H9 (cell line): ENCODE measurements at regions not wholly inside any gene's neighbourhood (a gene's known extent, or its start where the extent isn't known, plus 50 kb on each side); places are given as distances from the start of the nearest gene placed in this dataset.

Source experiments
- DNase-seq: peaks from one replicate; pipeline ENCODE4 v3.0.0-alpha.2; 2017
- H2AFZ ChIP-seq: one replicate; pipeline ENCODE4 v1.6.1; 2013; ENCODE audit warnings: mild to moderate bottlenecking, low read length, control low read depth, moderate library complexity
- H2AK5ac ChIP-seq: 2 replicates; pipeline ENCODE4 v1.6.1; 2013; ENCODE audit warnings: low read length, control low read depth, mixed read lengths; ENCODE audit not compliant: insufficient read length
- H2BK120ac ChIP-seq: one replicate; pipeline ENCODE4 v1.6.1; 2013; ENCODE audit warnings: low read depth, mild to moderate bottlenecking, low read length, control low read depth, inconsistent platforms; ENCODE audit not compliant: poor library complexity, severe bottlenecking
- H2BK12ac ChIP-seq: 2 replicates; pipeline ENCODE4 v1.6.1; 2013; ENCODE audit warnings: low read length, control low read depth, mixed read lengths, low read depth; ENCODE audit not compliant: insufficient read length
- H2BK15ac ChIP-seq: 2 replicates; pipeline ENCODE4 v1.6.1; 2013; ENCODE audit warnings: low read depth, low read length, control low read depth
- H2BK20ac ChIP-seq: one replicate; pipeline ENCODE4 v1.6.1; 2013; ENCODE audit warnings: low read depth, mild to moderate bottlenecking, low read length, control low read depth, inconsistent platforms; ENCODE audit not compliant: poor library complexity, severe bottlenecking
- H2BK5ac ChIP-seq: 2 replicates; pipeline ENCODE4 v1.6.1; 2013; ENCODE audit warnings: low read length, control low read depth, mixed read lengths; ENCODE audit not compliant: insufficient read length
- H3K14ac ChIP-seq: 2 replicates; pipeline ENCODE4 v1.6.1; 2013; ENCODE audit warnings: low read length, control low read depth; ENCODE audit not compliant: insufficient read depth
- H3K18ac ChIP-seq: 2 replicates; pipeline ENCODE4 v1.6.1; 2013; ENCODE audit warnings: low read depth, mild to moderate bottlenecking, mixed read lengths, low read length, control low read depth; ENCODE audit not compliant: insufficient read length
- H3K23ac ChIP-seq: 2 replicates; pipeline ENCODE4 v1.6.1; 2013; ENCODE audit warnings: low read length, control low read depth, mixed read lengths, low read depth; ENCODE audit not compliant: insufficient read length
- H3K23me2 ChIP-seq: 2 replicates; pipeline ENCODE4 v1.6.1; 2013; ENCODE audit warnings: low read depth, mild to moderate bottlenecking, mixed read lengths, low read length, control low read depth; ENCODE audit not compliant: insufficient read length, poor library complexity, severe bottlenecking
- H3K27ac ChIP-seq: 2 replicates; pipeline ENCODE4 v1.5.1; 2013; ENCODE audit warnings: low read length, control low read depth, mixed read lengths, low read depth; ENCODE audit not compliant: insufficient read length
- H3K27me3 ChIP-seq: 2 replicates; pipeline ENCODE4 v1.6.1; 2013; ENCODE audit warnings: low read length, control low read depth, inconsistent platforms; ENCODE audit not compliant: insufficient read depth
- H3K4ac ChIP-seq: 2 replicates; pipeline ENCODE4 v1.6.1; 2013; ENCODE audit warnings: low read depth, mild to moderate bottlenecking, control low read depth, inconsistent platforms, low read length, moderate library complexity
- H3K4me1 ChIP-seq: 2 replicates; pipeline ENCODE4 v1.6.1; 2013; ENCODE audit warnings: low read length, control low read depth, inconsistent platforms; ENCODE audit not compliant: insufficient read depth
- H3K4me2 ChIP-seq: 2 replicates; pipeline ENCODE4 v1.6.1; 2013; ENCODE audit warnings: low read length, control low read depth, mixed read lengths; ENCODE audit not compliant: insufficient read length, insufficient read depth
- H3K56ac ChIP-seq: 2 replicates; pipeline ENCODE4 v1.6.1; 2013; ENCODE audit warnings: low read depth, mild to moderate bottlenecking, mixed read lengths, low read length, control low read depth; ENCODE audit not compliant: insufficient read length
- H3K79me1 ChIP-seq: 2 replicates; pipeline ENCODE4 v1.6.1; 2013; ENCODE audit warnings: low read depth, mild to moderate bottlenecking, moderate library complexity, low read length, control low read depth, inconsistent platforms; ENCODE audit not compliant: insufficient read depth, poor library complexity, severe bottlenecking
- H3K79me2 ChIP-seq: 2 replicates; pipeline ENCODE4 v1.6.1; 2013; ENCODE audit warnings: low read length, control low read depth, inconsistent platforms; ENCODE audit not compliant: insufficient read depth
- H3K9ac ChIP-seq: 2 replicates; pipeline ENCODE4 v1.6.1; 2013; ENCODE audit warnings: low read length, control low read depth, mixed read lengths; ENCODE audit not compliant: insufficient read length; ENCODE audit errors: extremely low read depth
- H3K9me3 ChIP-seq: one replicate; pipeline ENCODE4 v1.6.1; 2013; ENCODE audit warnings: low read depth, low read length, inconsistent platforms; ENCODE audit not compliant: control insufficient read depth
- H3T11ph ChIP-seq: one replicate; pipeline ENCODE4 v1.6.1; 2013; ENCODE audit warnings: mild to moderate bottlenecking, low read length, control low read depth, inconsistent platforms
- H4K20me1 ChIP-seq: one replicate; pipeline ENCODE4 v1.6.1; 2013; ENCODE audit not compliant: control insufficient read depth, insufficient read length, insufficient read depth
- H4K5ac ChIP-seq: 2 replicates; pipeline ENCODE4 v1.6.1; 2013; ENCODE audit warnings: low read depth, mild to moderate bottlenecking, mixed read lengths, low read length, control low read depth; ENCODE audit not compliant: insufficient read length
- H4K8ac ChIP-seq: replicated peaks from 2 replicates; pipeline ENCODE4 v1.6.1; 2013; ENCODE audit warnings: low read length, control low read depth, mixed read lengths, low read depth; ENCODE audit not compliant: insufficient read length
- H4K91ac ChIP-seq: 2 replicates; pipeline ENCODE4 v1.6.1; 2013; ENCODE audit warnings: low read depth, mild to moderate bottlenecking, moderate library complexity, mixed read lengths, low read length, control low read depth; ENCODE audit not compliant: insufficient read length
- H3K27ac Mint-ChIP-seq, 3 experiments: 2 replicates in 2 of 3; 3 replicates in 1 of 3; pipeline ENCODE4 v1.8.0; 2020 to 2021; ENCODE audit warnings: mixed read lengths in 3 of 3, mild to moderate bottlenecking in 1 of 3, moderate library complexity in 1 of 3
- H3K27me3 Mint-ChIP-seq: 2 replicates; pipeline ENCODE4 v1.8.0; 2021; ENCODE audit warnings: low read depth, mild to moderate bottlenecking, moderate library complexity, mixed read lengths
- H3K36me3 Mint-ChIP-seq, 3 experiments: 2 replicates in 2 of 3; 3 replicates in 1 of 3; pipeline ENCODE4 v1.8.0; 2020 to 2021; ENCODE audit warnings: low read depth in 3 of 3, mixed read lengths in 3 of 3; ENCODE audit not compliant: insufficient read depth in 1 of 3
- H3K4me1 Mint-ChIP-seq, 2 experiments: 2 replicates each; pipeline ENCODE4 v1.8.0; 2020; ENCODE audit warnings: mixed read lengths in 2 of 2
- H3K4me3 Mint-ChIP-seq, 2 experiments: 2 replicates in 1 of 2; 3 replicates in 1 of 2; pipeline ENCODE4 v1.8.0; 2020 to 2021; ENCODE audit warnings: mild to moderate bottlenecking in 2 of 2, mixed read lengths in 2 of 2, moderate library complexity in 1 of 2
- H3K9me3 Mint-ChIP-seq, 2 experiments: 2 replicates in 1 of 2; 3 replicates in 1 of 2; pipeline ENCODE4 v1.8.0; 2020; ENCODE audit warnings: mild to moderate bottlenecking in 2 of 2, mixed read lengths in 2 of 2, moderate library complexity in 1 of 2
- CTCF ChIP-seq: fragments of 200-600 bp; sonication (generic); conservative IDR thresholded peaks from 3 replicates; pipeline ENCODE4 v1.8.0; 2021; ENCODE audit warnings: antibody characterized with exemption, mild to moderate bottlenecking
- WGBS: extraction: QIAGEN DNeasy Blood & Tissue Kit; methylation state at CpG from one replicate; pipeline ENCODE4 v1.1.7; 2013; ENCODE audit warnings: missing lambda C conversion rate, low lambda C conversion rate, mixed read lengths; ENCODE audit not compliant: insufficient read length; ENCODE audit errors: extremely low coverage; 5-methylcytosine and 5-hydroxymethylcytosine counted together

- Histone ChIP-seq H2AK5ac (no peak overlapping the region), H2BK12ac (no peak overlapping the region), H3K27ac (no peak overlapping the region), H3K79me1 (no peaks in the 10 kb centered on the region), H3K23ac (no peak overlapping the region), H3K9ac (no peak overlapping the region), H3K14ac (no peak overlapping the region), H3K27me3 (no peaks in the 10 kb centered on the region), H2BK20ac (no peak overlapping the region), H3K79me2 (no peaks in the 10 kb centered on the region), H3K56ac (no peak overlapping the region), H3K23me2 (no peaks in the 10 kb centered on the region), H2BK120ac (no peak overlapping the region), H2AFZ (no peak overlapping the region), H4K20me1 (no peaks in the 10 kb centered on the region), H4K5ac (no peak overlapping the region), H3K4me2 (no peak overlapping the region), H4K91ac (no peak overlapping the region), H3T11ph (no peak overlapping the region), H3K9me3 (no peaks in the 10 kb centered on the region), H2BK5ac (no peak overlapping the region), H3K4ac (no peak overlapping the region), H4K8ac (no peak overlapping the region), H3K4me1 (no peaks in the 10 kb centered on the region), H3K18ac (no peak overlapping the region), H2BK15ac (no peak overlapping the region)
- no peaks in the 10 kb centered on the region for H3K9me3 Mint-ChIP-seq
- no CpG with 5 or more reads among the region's 1 CpG for WGBS
- no peak overlapping the region for H3K27ac Mint-ChIP-seq
- DNase-seq: no peak
- H3K36me3 Mint-ChIP-seq: no peaks in the 10 kb centered on the region
- no peak for TF ChIP-seq CTCF
- H3K4me3 Mint-ChIP-seq: no peak overlapping the region
- no peaks in the 10 kb centered on the region for H3K27me3 Mint-ChIP-seq
- no peaks in the 10 kb centered on the region for H3K4me1 Mint-ChIP-seq
Measured at GRCh38 chr21:22450507-22450906, 1452.3 kb downstream of the NCAM2 start.
